Stimulated activated CD4-positive, alpha-beta T cell treated with anti-CD3 and anti-CD28 coated beads, Interleukin-1b, Interleukin-23, amount 100 ng/mL, for 1 hour (primary cell): ENCODE measurements at regions not wholly inside any gene's neighbourhood (a gene's known extent, or its start where the extent isn't known, plus 50 kb on each side); places are given as distances from the start of the nearest gene placed in this dataset.
"Not testable (repeated sequence)": the region's sequence is repeated elsewhere in the genome, so short reads cannot be mapped to it uniquely, and the experiment has no call there.

Experiments used
- DNase-seq, 2 donors: peaks; one replicate each; pipeline ENCODE4 v3.0.0-alpha.2; 2020; ENCODE audit warnings: low read depth in 2 of 2

DNA sequence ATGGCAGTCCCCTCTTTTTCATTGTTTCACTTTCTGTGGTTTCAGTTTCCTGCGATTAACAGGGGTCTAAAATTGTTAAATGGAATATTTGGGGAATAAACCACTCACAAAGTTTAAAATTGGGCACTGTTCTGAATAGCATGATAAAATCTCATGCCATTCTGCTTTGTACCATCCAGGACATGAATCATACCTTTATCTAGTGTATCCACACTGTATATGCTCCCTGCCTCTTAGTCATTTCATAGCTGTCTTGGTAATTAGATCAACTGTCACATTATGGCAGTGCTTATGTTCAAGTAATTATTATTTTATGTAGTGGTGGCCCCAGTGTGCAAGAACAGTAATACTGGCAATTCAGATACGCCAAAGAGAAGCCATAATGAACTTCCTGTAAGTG is 734.5 kb downstream of the ZPLD1 start:
- DNase-seq = no peak

DNA sequence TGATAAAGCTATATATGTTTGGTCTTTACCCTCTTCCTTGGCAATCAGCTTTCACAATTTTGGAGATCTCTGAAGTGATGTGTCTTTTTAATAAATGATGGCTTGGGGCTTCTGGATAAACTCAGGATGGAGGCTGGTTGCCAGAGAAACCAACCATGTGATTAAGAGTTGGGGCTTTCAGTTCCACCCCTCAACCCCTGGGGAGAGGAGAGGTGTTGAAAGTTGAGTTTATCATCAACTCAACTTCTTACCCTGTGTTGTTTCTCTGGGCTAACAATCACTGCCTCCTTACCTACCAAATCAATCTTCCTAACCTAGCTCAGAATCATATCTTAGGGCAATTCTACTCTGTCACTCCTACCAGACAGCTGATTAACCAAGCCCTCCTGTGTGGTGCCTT is 735.8 kb downstream of the ZPLD1 start:
- DNase-seq = no peak

GRCh38 chr3:103173940-103174339 is 739.1 kb downstream of the ZPLD1 start:
- DNase-seq = no peak

- no peak for DNase-seq
Observed at GRCh38 chr3:103181160-103181559, 746.3 kb downstream of the ZPLD1 start.

GRCh38 chr3:103184772-103185171 is 750.0 kb downstream of the ZPLD1 start:
- DNase-seq = no peak

DNA sequence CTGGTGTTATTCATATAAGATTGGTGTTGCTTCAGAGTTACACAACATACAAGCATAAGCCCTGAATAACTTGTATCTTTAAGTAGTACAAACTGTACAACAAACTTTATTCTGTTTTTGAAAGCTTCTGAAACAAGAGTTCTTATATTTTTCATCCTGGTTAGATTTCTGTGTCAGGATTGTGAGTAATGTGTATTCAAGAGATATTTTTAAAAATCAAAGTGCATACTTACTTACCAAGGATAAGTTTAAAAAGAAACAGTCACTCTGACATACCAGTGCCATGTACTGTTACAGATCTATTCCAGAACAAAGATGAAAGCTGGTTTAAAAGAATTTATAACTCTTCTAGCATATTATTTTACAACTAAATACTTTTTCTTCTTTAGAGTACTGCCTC is 755.1 kb downstream of the ZPLD1 start:
- DNase-seq = no peak

- DNase-seq = no peak
Observed at GRCh38 chr3:103195216-103195615, 760.4 kb downstream of the ZPLD1 start.

DNA sequence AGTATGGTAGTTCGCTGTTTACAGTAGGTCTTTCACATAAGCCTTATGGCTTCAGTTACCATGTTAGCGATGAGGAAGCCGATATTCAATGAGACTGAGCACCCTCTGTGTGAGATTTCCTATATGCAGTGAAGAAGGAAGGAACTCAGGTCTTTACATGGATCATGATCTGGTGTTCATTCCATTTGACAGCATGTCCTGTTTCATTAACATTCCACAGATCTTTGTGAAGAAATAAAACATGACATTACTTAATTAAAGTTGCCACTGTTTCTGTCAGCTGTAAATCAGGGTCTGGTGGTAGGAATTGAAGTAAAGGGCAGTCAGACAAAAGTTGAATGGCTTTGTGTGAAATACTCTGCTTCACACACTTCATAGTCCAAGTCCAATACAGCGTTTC is 768.6 kb downstream of the ZPLD1 start:
- no peak for DNase-seq

DNA sequence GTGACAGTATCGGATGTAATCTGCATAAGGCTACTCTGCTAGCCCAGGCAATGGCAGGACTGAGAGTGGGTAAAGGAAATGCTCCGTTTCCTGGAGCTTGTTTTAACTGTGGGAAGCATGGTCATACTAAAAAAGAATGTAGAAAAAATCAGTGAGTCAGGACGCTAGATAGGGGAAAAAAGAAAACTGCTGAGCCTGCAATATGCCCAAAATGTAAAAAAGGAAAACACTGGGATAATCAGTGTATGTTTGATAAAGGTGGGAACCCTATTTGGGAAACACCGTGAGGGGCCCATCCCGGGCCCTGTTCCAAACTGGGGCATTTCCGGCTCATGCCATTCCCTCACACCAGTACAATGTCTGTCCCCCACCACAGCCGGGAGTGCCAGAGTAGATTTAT is 775.8 kb downstream of the ZPLD1 start:
- no peak for DNase-seq

DNA sequence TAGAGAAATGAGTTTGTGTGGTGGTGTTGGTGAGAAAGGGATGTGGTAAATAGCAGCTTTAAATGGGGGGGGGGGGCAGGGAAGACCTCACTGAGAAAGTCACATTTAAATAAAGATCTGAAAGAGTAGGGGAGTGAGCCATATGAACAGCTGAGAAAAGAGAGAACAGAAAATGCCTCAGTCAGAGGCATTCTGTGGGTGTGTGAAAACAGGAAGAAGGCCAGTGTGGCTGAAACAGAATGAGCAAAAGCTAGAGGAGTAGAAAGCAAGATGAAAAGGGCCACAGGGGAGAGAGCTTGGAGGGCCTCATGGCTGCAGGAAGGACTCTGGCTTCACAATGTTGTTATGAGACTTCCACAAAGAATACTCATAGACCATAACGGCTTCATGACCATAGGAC is 783.3 kb downstream of the ZPLD1 start:
- no peak for DNase-seq

DNA sequence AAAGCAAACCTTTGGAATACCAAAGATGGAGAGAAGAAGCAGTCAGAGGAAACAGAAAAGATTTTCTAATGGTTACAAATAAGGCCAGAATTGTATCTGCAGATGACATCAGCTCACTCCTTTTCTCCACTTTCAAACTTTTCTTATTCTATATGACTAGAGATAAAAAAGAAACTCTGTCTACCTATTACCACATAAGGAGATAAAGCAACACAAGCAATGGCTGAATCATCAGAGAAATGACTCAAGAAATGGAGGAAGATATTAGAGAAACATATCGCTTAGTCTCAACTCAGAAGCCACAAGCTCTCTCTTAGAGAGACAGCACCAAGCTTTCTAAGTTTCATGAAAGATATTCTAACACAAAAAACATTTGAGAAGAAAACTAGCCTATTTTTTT is 784.0 kb downstream of the ZPLD1 start:
- DNase-seq = no peak

DNA sequence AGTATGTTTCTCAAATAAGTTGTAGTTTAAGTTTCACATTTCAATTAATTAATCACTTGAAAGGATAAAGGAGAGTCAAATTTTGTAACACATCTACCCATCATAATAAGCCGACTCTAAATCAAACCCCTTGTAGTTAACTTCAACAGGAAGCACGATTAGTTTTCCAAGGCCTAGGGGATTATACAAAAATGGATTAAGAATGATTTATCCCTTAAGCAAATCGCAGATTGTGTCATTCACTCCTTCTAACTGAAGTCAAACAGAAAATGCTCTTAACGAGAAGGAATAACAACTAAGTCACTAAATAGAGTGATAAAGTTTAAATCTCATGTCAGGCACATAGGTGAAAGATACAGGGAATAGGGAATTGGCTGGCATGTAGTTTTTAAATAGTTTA is 792.8 kb downstream of the ZPLD1 start:
- DNase-seq = no peak

GRCh38 chr3:103247459-103247858 is 812.6 kb downstream of the ZPLD1 start:
- no peak for DNase-seq

DNA sequence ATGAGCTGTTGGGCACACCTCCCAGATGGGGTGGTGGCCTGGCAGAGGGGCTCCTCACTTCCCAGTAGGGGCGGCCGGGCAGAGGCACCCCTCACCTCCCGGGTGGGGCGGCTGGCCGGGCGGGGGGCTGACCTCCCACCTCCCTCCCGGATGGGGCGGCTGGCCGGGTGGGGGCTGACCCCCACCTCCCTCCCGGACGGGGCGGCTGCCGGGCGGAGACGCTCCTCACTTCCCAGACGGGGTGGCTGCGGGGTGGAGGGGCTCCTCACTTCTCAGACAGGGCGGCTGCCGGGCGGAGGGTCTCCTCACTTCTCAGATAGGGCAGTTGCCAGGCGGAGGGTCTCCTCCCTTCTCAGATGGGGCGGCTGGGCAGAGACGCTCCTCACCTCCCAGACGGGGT is 820.0 kb downstream of the ZPLD1 start:
- DNase-seq = not testable (repeated sequence)

- no peak for DNase-seq
Observed at GRCh38 chr3:103269287-103269686, 834.5 kb downstream of the ZPLD1 start.

- DNase-seq = no peak
Observed at GRCh38 chr3:103271575-103271974, 836.8 kb downstream of the ZPLD1 start.

DNA sequence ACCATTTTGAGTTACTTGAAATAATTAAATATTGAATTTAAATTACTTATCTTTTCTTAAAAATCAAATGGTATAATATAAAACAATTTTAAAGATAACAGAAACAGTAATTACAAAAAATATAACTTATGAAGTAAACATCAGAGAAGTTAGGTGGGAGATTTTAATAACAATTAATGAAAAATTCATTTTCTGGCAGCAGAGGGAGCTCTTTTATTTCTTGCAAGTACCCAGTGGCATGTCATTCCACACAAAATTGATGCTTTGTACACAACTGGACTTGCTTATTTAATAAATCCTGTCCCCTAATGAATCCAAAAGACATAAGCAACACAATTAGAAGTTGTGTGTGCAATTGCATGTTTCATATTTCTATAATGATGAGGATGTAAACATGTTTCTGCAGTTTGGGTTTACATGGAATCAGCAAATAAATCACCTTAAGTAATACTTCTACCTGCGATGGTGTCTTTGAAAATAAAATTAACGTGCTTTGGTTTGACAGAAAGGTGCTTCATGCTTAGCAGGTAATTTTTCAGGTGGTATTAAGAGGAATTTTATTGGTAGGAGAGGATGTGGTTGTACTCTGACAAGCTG is 861.3 kb downstream of the ZPLD1 start:
- no peak for DNase-seq

DNA sequence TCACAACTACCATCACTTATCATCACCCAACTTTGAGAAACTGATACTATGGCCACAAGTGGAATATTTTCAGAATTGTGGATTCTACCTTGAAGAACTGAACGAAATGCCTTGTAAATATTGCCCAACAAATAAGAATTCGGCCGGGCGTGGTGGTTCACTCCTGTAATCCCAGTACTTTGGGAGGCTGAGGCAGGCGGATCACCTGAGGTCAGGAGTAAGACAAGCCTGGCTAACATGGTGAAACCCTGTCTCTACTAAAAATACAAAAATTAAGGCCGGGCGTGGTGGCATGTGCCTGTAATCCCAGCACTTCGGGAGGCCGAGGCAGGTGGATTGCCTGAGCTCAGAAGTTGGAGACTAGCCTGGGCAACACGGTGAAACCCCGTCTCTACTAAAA is 862.7 kb downstream of the ZPLD1 start:
- DNase-seq = not testable (repeated sequence)

- no peak for DNase-seq
Observed at GRCh38 chr3:103306104-103306503, 871.3 kb downstream of the ZPLD1 start.

DNA sequence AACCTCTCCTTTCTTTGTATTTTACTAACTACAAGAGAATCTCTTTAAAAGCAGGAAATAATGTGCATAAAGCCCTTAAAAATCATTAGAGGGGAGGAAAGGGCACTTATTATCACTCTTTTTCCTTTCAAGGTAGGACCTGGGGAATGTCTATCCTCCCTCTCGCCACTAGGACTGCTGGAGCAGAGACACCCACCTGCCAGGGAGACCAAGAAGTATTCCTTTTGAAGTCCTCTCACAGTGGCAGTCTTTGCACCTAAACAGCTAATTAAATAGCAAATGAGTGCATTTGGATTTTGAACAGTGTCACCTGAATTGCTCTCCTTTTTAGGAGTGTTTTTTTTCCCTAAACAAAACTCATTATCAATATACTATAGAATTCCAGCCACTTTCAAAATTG is 874.1 kb downstream of the ZPLD1 start:
- DNase-seq = no peak

- no peak for DNase-seq
Observed at GRCh38 chr3:103319912-103320311, 885.1 kb downstream of the ZPLD1 start.

GRCh38 chr3:103337179-103337845 is 902.5 kb downstream of the ZPLD1 start:
- no peak for DNase-seq

DNA sequence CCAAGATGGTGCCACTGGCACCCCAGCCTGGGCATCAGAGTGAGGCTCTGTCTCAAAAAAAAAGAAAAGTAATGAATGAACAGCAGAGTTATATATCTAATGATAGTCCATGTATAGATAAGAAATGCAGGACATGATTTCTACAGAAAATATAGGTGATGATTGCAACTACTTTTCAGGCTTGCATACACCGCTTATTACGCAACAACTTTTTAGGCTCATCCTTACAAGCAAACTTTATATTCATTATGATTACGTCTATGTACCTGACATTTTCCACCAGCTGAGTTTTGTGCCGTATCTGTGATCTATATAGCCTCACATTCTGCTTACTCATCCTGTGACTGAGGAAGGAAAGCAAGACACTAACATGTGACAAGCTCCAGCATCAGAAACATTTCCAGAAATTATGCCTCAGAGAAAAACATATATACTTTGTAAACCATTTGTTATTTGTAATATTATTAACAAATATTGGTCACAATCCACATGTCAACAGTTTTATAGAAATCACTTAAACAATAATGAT is 906.3 kb downstream of the ZPLD1 start:
- no peak for DNase-seq
